CD14-positive monocyte (primary cell): ENCODE measurements at regions not wholly inside any gene's neighbourhood (a gene's known extent, or its start where the extent isn't known, plus 50 kb on each side); places are given as distances from the start of the nearest gene placed in this dataset.

Source experiments
- DNase-seq, 3 donors: peaks; one replicate each; pipeline ENCODE4 v3.0.0-alpha.2; 2011 to 2022
- H2AFZ ChIP-seq: 2 replicates; pipeline ENCODE4 v1.6.0; 2012; ENCODE audit warnings: mild to moderate bottlenecking, low read depth, low read length, inconsistent platforms; ENCODE audit not compliant: insufficient read depth, poor library complexity, severe bottlenecking
- H3K27ac ChIP-seq, 2 donors: 1 replicate in 1 of 2; 2 replicates in 1 of 2; pipeline ENCODE4 v1.5.1; 2012 to 2013; ENCODE audit warnings: low read length in 2 of 2, control low read depth in 1 of 2, inconsistent platforms in 1 of 2, low read depth in 1 of 2, mild to moderate bottlenecking in 1 of 2
- H3K27me3 ChIP-seq, 2 donors: one replicate each; pipeline versions ENCODE4 v1.6.0 to v1.6.1; 2011 to 2013; ENCODE audit warnings: low read length in 2 of 2; ENCODE audit not compliant: control insufficient read depth in 2 of 2, insufficient read depth in 2 of 2
- H3K36me3 ChIP-seq, 2 donors: replicated peaks in 1 of 2; 1 replicate in 1 of 2; 2 replicates in 1 of 2; pipeline versions ENCODE4 v1.5.1 to v1.6.1; 2012 to 2013; ENCODE audit warnings: low read length in 2 of 2, control low read depth in 1 of 2, inconsistent platforms in 1 of 2, mild to moderate bottlenecking in 1 of 2; ENCODE audit not compliant: insufficient read depth in 2 of 2, control insufficient read depth in 1 of 2
- H3K4me1 ChIP-seq, 2 donors: 1 replicate in 1 of 2; 2 replicates in 1 of 2; pipeline versions ENCODE4 v1.5.1 to v1.6.1; 2012 to 2013; ENCODE audit warnings: low read length in 2 of 2, control low read depth in 1 of 2, inconsistent platforms in 1 of 2, mild to moderate bottlenecking in 1 of 2, moderate library complexity in 1 of 2; ENCODE audit not compliant: insufficient read depth in 2 of 2, control insufficient read depth in 1 of 2
- H3K4me2 ChIP-seq: replicated peaks from 2 replicates; pipeline ENCODE3; 2012; ENCODE audit warnings: low read length, moderate library complexity, mild to moderate bottlenecking; ENCODE audit not compliant: poor library complexity, severe bottlenecking; ENCODE audit errors: extremely low read depth
- H3K4me3 ChIP-seq, 3 experiments: fragments of 200-600 bp in 1 of 3; sonication (generic) in 1 of 3; replicated peaks in 1 of 3; 1 replicate in 2 of 3; 2 replicates in 1 of 3; pipeline ENCODE4 v1.5.1; 2011 to 2013; ENCODE audit warnings: low read length in 3 of 3, mild to moderate bottlenecking in 3 of 3, control low read depth in 2 of 3, low read depth in 2 of 3, inconsistent platforms in 1 of 3, moderate library complexity in 1 of 3
- H3K79me2 ChIP-seq: 2 replicates; pipeline ENCODE4 v1.6.0; 2012; ENCODE audit warnings: mild to moderate bottlenecking, control low read depth, inconsistent platforms, low read length, moderate library complexity; ENCODE audit not compliant: insufficient read depth
- H3K9ac ChIP-seq: 2 replicates; pipeline ENCODE4 v1.6.0; 2017; ENCODE audit warnings: low read length, mild to moderate bottlenecking; ENCODE audit not compliant: insufficient read depth, poor library complexity, severe bottlenecking
- H3K9me3 ChIP-seq, 2 donors: replicated peaks in 1 of 2; 1 replicate in 1 of 2; 2 replicates in 1 of 2; pipeline versions ENCODE4 v1.5.1 to v1.6.1; 2012 to 2013; ENCODE audit warnings: low read length in 2 of 2, control low read depth in 1 of 2; ENCODE audit not compliant: control insufficient read depth in 1 of 2, insufficient read depth in 1 of 2
- H4K20me1 ChIP-seq: 2 replicates; pipeline ENCODE4 v1.6.0; 2012; ENCODE audit warnings: mild to moderate bottlenecking, low read length, control low read depth, moderate library complexity; ENCODE audit not compliant: insufficient read depth
- H3K27ac Mint-ChIP-seq, 7 donors: one replicate each; pipeline ENCODE4 v1.8.0; 2020; ENCODE audit warnings: mild to moderate bottlenecking in 7 of 7, mixed read lengths in 7 of 7, moderate library complexity in 6 of 7, inconsistent platforms in 2 of 7
- H3K27me3 Mint-ChIP-seq, 3 donors: one replicate each; pipeline ENCODE4 v1.8.0; 2021 to 2022; ENCODE audit warnings: low read depth in 3 of 3, mild to moderate bottlenecking in 3 of 3, mixed read lengths in 3 of 3, moderate library complexity in 3 of 3, inconsistent platforms in 1 of 3
- H3K36me3 Mint-ChIP-seq, 2 donors: one replicate each; pipeline ENCODE4 v1.8.0; 2020; ENCODE audit warnings: mixed read lengths in 2 of 2, inconsistent platforms in 1 of 2, mild to moderate bottlenecking in 1 of 2
- H3K4me1 Mint-ChIP-seq: one replicate; pipeline ENCODE4 v1.8.0; 2020; ENCODE audit warnings: mild to moderate bottlenecking, mixed read lengths
- H3K4me3 Mint-ChIP-seq, 2 donors: one replicate each; pipeline ENCODE4 v1.8.0; 2020; ENCODE audit warnings: mild to moderate bottlenecking in 2 of 2, mixed read lengths in 2 of 2, moderate library complexity in 1 of 2
- H3K9me3 Mint-ChIP-seq, 7 donors: one replicate each; pipeline ENCODE4 v1.8.0; 2020 to 2022; ENCODE audit warnings: mixed read lengths in 7 of 7, mild to moderate bottlenecking in 6 of 7, moderate library complexity in 6 of 7, inconsistent platforms in 2 of 7
- WGBS: methylation state at CpG from one replicate; pipeline ENCODE4 v1.1.5; 2013; ENCODE audit warnings: missing lambda C conversion rate; ENCODE audit not compliant: insufficient coverage; 5-methylcytosine and 5-hydroxymethylcytosine counted together
- intact Hi-C, 2 donors: fragments of 100-400 bp; cut with micrococcal nuclease; formaldehyde crosslinking; loops; one replicate each; pipeline versions ENCODE4 v1.15.0 to v1.15.1; 2023
- TF ChIP-seq, protein P1 (sequence below): fragments of 200-600 bp; IDR thresholded peaks from one replicate; pipeline ENCODE4 v1.8.0; 2022; ENCODE audit warnings: antibody characterized with exemption, mild to moderate bottlenecking

DNA sequence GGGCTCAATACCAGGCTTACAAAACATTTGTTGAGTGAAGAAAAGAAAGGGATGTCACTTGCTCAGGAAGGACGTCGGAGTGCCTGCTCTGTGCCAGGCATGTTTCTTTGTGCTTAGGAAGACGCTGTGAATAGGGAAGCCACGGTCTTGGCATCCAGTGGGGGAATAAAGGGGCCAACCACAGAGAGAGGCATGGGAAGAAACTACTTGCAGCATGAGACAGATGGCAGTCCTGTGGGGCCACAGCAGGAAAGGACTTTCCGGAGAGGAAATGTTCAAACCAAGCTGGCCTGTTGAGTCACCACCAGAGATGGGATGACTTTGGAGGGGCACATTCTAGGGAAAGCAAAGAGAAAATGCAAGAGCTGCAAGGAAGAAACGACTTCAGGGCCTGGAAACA is 173.2 kb downstream of the CDH26 start:
- 0% methylated on average over 6 of the region's 6 CpGs for WGBS
- Histone ChIP-seq H3K27me3 (no peaks in the 10 kb centered on the region), H3K36me3 (no peaks in the 10 kb centered on the region), H3K4me1 (peaks cover 41 to 51% of the 10 kb centered on the region in 2 donors), H3K4me2 (peak overlapping the region; percentile 33), H4K20me1 (no peaks in the 10 kb centered on the region), H3K4me3 (peak overlapping the region in 1 of 3 experiments; percentile 26), H3K27ac (no peak overlapping the region), H3K79me2 (no peaks in the 10 kb centered on the region), H3K9me3 (no peaks in the 10 kb centered on the region), H2AFZ (peak overlapping the region; percentile 37), H3K9ac (no peak overlapping the region)
- intact Hi-C loops = loop anchor here in 1 of 2 donors (5.0 kb wide), 1 partner anchor 74 kb away; no protein-coding TSS in a partner anchor
- H3K4me3 Mint-ChIP-seq = peak overlapping the region; percentile 52 to 62
- peaks cover 0 to 6% (median 4%) of the 10 kb centered on the region in 3 donors for H3K27me3 Mint-ChIP-seq
- TF ChIP-seq, protein P1, sequence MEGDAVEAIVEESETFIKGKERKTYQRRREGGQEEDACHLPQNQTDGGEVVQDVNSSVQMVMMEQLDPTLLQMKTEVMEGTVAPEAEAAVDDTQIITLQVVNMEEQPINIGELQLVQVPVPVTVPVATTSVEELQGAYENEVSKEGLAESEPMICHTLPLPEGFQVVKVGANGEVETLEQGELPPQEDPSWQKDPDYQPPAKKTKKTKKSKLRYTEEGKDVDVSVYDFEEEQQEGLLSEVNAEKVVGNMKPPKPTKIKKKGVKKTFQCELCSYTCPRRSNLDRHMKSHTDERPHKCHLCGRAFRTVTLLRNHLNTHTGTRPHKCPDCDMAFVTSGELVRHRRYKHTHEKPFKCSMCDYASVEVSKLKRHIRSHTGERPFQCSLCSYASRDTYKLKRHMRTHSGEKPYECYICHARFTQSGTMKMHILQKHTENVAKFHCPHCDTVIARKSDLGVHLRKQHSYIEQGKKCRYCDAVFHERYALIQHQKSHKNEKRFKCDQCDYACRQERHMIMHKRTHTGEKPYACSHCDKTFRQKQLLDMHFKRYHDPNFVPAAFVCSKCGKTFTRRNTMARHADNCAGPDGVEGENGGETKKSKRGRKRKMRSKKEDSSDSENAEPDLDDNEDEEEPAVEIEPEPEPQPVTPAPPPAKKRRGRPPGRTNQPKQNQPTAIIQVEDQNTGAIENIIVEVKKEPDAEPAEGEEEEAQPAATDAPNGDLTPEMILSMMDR = no peak
- peaks cover 3 to 7% of the 10 kb centered on the region in 2 donors for H3K36me3 Mint-ChIP-seq
- peaks cover 60% of the 10 kb centered on the region for H3K4me1 Mint-ChIP-seq
- DNase-seq = peak; percentile 27 to 77 (median 58)
- peaks cover 0 to 4% (median 0%) of the 10 kb centered on the region in 7 donors for H3K9me3 Mint-ChIP-seq
- peak overlapping the region; percentile 54 to 90 (median 77) for H3K27ac Mint-ChIP-seq

DNA sequence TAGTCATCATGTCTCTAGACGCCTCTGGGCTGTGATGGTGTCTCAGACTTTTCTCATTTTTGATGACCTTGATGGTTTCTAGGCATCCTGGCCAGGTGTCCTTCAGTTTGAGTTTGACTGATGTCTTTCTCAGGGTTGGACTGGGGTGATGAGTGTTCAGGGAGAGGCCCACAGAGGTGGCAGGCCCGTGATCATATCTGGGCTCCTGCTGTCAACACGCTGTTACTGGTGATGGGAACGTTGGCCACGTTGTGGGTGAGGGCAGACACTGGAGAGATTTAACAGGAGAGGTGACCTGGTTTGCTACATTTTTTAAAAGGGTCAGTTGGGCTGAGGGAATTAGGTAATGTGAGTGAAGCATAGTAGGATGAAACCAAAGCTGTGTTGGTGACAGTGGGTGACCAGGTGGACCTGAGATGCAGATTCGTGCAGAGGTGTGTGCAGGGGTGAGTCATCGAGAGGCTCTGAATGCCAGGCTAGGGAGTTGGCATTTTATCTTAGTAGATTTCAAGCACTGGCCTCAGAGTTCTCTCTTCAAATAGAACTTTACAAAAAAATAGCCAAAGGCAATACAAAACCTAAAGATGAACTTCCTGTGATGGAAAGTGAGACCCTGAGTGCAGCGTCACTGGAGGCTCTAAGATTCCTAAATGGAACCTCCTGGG is 174.1 kb downstream of the CDH26 start:
- 61% methylated on average over 6 of the region's 8 CpGs for WGBS
- Histone ChIP-seq H3K4me3 (peak overlapping the region in 1 of 3 experiments; percentile 21), H3K4me2 (no peak overlapping the region), H3K36me3 (no peaks in the 10 kb centered on the region), H3K27me3 (no peaks in the 10 kb centered on the region), H3K9ac (no peak overlapping the region), H3K9me3 (no peaks in the 10 kb centered on the region), H2AFZ (no peak overlapping the region), H4K20me1 (no peaks in the 10 kb centered on the region), H3K4me1 (peaks cover 51 to 60% of the 10 kb centered on the region in 2 donors), H3K79me2 (no peaks in the 10 kb centered on the region), H3K27ac (peak overlapping the region in 1 of 2 donors; percentile 50)
- H3K4me1 Mint-ChIP-seq = peaks cover 65% of the 10 kb centered on the region
- peak overlapping the region in 1 of 2 donors; percentile 75 for H3K4me3 Mint-ChIP-seq
- H3K27ac Mint-ChIP-seq = peak overlapping the region; percentile 15 to 81 (median 74)
- H3K9me3 Mint-ChIP-seq = peaks cover 0 to 4% (median 2%) of the 10 kb centered on the region in 7 donors
- H3K27me3 Mint-ChIP-seq = peaks cover 0 to 6% (median 4%) of the 10 kb centered on the region in 3 donors
- TF ChIP-seq, protein P1 = no peak
- no peak for DNase-seq
- H3K36me3 Mint-ChIP-seq = peaks cover 3 to 7% of the 10 kb centered on the region in 2 donors
- intact Hi-C loops = loop anchor here in 1 of 2 donors (5.0 kb wide), 1 partner anchor 75 kb away; no protein-coding TSS in a partner anchor
